Karpas-422 (cell line): ENCODE measurements at regions not wholly inside any gene's neighbourhood (a gene's known extent, or its start where the extent isn't known, plus 50 kb on each side); places are given as distances from the start of the nearest gene placed in this dataset.

Experiments
- DNase-seq: peaks from one replicate; pipeline ENCODE4 v3.0.0-alpha.2; 2015
- H2AFZ ChIP-seq: fragments of 200-600 bp; sonication (generic); 2 replicates; pipeline ENCODE4 v1.6.1; 2014; ENCODE audit warnings: antibody characterized with exemption, low read length, mixed read lengths
- H3K27ac ChIP-seq: fragments of 200-600 bp; sonication (generic); 2 replicates; pipeline ENCODE4 v1.5.1; 2014; ENCODE audit warnings: mild to moderate bottlenecking, low read length, moderate library complexity
- H3K27me3 ChIP-seq: fragments of 200-600 bp; sonication (generic); 2 replicates; pipeline ENCODE4 v1.6.1; 2014; ENCODE audit warnings: low read length, mixed read lengths
- H3K36me3 ChIP-seq: fragments of 200-600 bp; sonication (generic); 2 replicates; pipeline ENCODE4 v1.6.1; 2014; ENCODE audit warnings: low read length, mixed read lengths; ENCODE audit not compliant: insufficient read depth
- H3K4me1 ChIP-seq: fragments of 200-600 bp; sonication (generic); 2 replicates; pipeline ENCODE4 v1.6.1; 2014; ENCODE audit warnings: mild to moderate bottlenecking, low read length, mixed read lengths
- H3K4me2 ChIP-seq: fragments of 200-600 bp; sonication (generic); 2 replicates; pipeline ENCODE4 v1.6.1; 2014; ENCODE audit warnings: low read length, low read depth, mild to moderate bottlenecking; ENCODE audit not compliant: poor library complexity, severe bottlenecking
- H3K4me3 ChIP-seq: fragments of 200-600 bp; sonication (generic); 2 replicates; pipeline ENCODE4 v1.5.1; 2014; ENCODE audit warnings: mild to moderate bottlenecking, antibody characterized with exemption, low read length, mixed read lengths
- H3K79me2 ChIP-seq: fragments of 200-600 bp; sonication (generic); 2 replicates; pipeline ENCODE4 v1.6.1; 2014; ENCODE audit warnings: mild to moderate bottlenecking, low read length, mixed read lengths
- H3K9ac ChIP-seq: fragments of 200-600 bp; sonication (generic); 2 replicates; pipeline ENCODE4 v1.6.0; 2014; ENCODE audit warnings: low read length
- H3K9me2 ChIP-seq: fragments of 200-600 bp; sonication (generic), shearing (Covaris generic); replicated peaks from 2 replicates; pipeline ENCODE4 v1.6.0; 2014; ENCODE audit warnings: mild to moderate bottlenecking, low read length, moderate library complexity; ENCODE audit not compliant: insufficient read depth
- H3K9me3 ChIP-seq: fragments of 300-700, 200-600 bp; sonication (generic); 2 replicates; pipeline ENCODE4 v1.6.1; 2014; ENCODE audit warnings: low read length, mixed read lengths
- H4K20me1 ChIP-seq: fragments of 200-600 bp; sonication (generic); 2 replicates; pipeline ENCODE4 v1.6.1; 2014; ENCODE audit warnings: mild to moderate bottlenecking, antibody characterized with exemption, low read length, low read depth; ENCODE audit not compliant: insufficient read depth

- DNase-seq: no peak
Observed at GRCh38 chr2:189248141-189248540, 68.6 kb upstream of the COL5A2 start.

DNA sequence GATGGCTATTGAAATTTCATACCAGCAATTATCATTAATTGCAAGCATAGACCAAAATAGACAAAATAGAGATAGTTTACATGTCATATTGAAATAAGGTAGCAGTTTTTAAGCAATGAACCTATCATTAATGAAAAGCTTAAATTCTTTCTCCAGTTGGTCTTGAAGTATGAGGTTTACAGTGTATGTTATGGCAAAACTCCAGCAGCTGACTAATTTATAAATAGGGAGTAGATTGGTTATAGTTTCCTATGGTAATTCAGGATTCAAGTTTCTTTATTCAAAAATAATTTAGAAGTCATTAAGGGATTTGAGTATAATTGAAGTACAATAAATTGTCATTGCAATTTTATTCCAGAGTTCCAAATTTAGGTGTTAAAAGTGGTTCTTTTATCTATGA lies 69.6 kb upstream of the COL5A2 start:
- no peak overlapping the region for H3K27ac ChIP-seq
- no peaks in the 10 kb centered on the region for H4K20me1 ChIP-seq
- H3K9me3 ChIP-seq: no peaks in the 10 kb centered on the region
- no peak overlapping the region for H3K9ac ChIP-seq
- no peak overlapping the region for H3K4me2 ChIP-seq
- H2AFZ ChIP-seq: no peak overlapping the region
- H3K27me3 ChIP-seq: no peaks in the 10 kb centered on the region
- no peak overlapping the region for H3K4me3 ChIP-seq
- no peaks in the 10 kb centered on the region for H3K36me3 ChIP-seq
- H3K79me2 ChIP-seq: no peaks in the 10 kb centered on the region
- no peaks in the 10 kb centered on the region for H3K4me1 ChIP-seq
- no peak for DNase-seq
- H3K9me2 ChIP-seq: no peaks in the 10 kb centered on the region

More at GRCh38 chr2:189248141-189248540, 68.6 kb upstream of the COL5A2 start:
- H3K4me3 ChIP-seq: no peak overlapping the region
- H4K20me1 ChIP-seq: no peaks in the 10 kb centered on the region
- no peaks in the 10 kb centered on the region for H3K9me3 ChIP-seq
- H3K79me2 ChIP-seq: no peaks in the 10 kb centered on the region
- H2AFZ ChIP-seq: no peak overlapping the region
- no peak overlapping the region for H3K9ac ChIP-seq
- H3K4me1 ChIP-seq: no peaks in the 10 kb centered on the region
- no peak overlapping the region for H3K27ac ChIP-seq
- H3K27me3 ChIP-seq: no peaks in the 10 kb centered on the region
- H3K36me3 ChIP-seq: no peaks in the 10 kb centered on the region
- H3K9me2 ChIP-seq: no peaks in the 10 kb centered on the region
- no peak overlapping the region for H3K4me2 ChIP-seq

- H2AFZ ChIP-seq: no peak overlapping the region
Observed at GRCh38 chr2:189249901-189250300, 70.3 kb upstream of the COL5A2 start.

DNA sequence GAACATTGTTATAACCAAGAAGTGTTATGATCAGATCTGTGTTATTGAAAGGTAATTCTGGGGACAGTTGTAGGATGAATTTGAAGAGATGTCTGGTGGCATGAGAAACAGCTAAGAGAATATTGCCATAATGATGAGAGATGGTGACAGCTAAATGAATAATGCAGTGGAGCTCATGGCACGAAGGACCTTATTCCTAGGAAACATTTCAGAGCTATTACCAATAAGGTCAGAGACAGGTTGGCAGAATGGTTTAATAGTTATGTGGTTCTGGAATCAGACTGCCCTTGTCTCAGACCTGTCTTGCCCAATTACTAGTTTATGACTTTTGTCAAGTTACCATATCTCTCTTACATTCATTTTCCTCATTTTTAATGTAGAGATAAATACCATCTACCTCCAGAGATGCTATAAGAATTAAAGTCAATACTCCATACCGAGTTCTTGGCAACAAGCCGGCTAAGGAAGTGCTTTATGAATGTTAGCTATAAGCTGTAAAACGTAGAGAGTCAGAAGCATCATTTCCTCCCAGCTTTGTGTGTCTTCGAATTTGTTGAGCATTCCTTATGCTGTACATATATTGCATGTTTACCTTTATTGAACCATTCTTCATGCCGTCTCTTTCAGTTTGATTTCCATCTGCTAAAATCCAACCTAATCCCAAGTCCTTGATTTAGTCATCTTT lies 73.6 kb upstream of the COL5A2 start:
- no peaks in the 10 kb centered on the region for H3K27me3 ChIP-seq
- H3K36me3 ChIP-seq: no peaks in the 10 kb centered on the region

More at GRCh38 chr2:189249901-189250300, 70.3 kb upstream of the COL5A2 start:
- no peaks in the 10 kb centered on the region for H3K4me1 ChIP-seq
- no peaks in the 10 kb centered on the region for H3K9me3 ChIP-seq
- no peak for DNase-seq
- H3K4me2 ChIP-seq: no peak overlapping the region
- H3K9ac ChIP-seq: no peak overlapping the region
- H3K27me3 ChIP-seq: no peaks in the 10 kb centered on the region
- H3K79me2 ChIP-seq: no peaks in the 10 kb centered on the region
- H3K4me3 ChIP-seq: no peak overlapping the region
- H3K9me2 ChIP-seq: no peaks in the 10 kb centered on the region
- no peaks in the 10 kb centered on the region for H4K20me1 ChIP-seq
- H3K27ac ChIP-seq: no peak overlapping the region
- no peaks in the 10 kb centered on the region for H3K36me3 ChIP-seq

DNA sequence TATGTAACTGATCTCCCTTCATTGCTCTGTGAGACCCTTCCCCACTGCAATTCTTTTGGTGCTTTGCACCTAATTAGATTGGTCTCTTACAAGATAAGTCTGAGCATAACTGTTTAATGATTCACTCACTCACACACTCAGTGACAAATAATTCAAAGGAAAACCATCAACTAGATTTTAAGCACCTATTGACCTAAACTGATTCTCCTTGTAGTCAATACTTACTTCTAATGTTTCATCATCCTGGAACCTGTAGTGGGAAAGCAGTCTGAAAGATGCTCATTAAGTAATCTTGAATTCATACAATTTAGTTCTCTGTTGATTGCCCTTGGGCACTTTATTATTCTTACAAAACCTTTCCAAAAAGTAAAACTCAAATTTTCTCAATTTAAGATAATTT lies 74.3 kb upstream of the COL5A2 start:
- DNase-seq: no peak
- Histone ChIP-seq H3K27ac (no peak overlapping the region), H3K4me1 (no peaks in the 10 kb centered on the region), H3K36me3 (no peaks in the 10 kb centered on the region), H3K27me3 (no peaks in the 10 kb centered on the region), H3K79me2 (no peaks in the 10 kb centered on the region), H3K4me2 (no peak overlapping the region), H2AFZ (no peak overlapping the region), H3K4me3 (no peak overlapping the region), H4K20me1 (no peaks in the 10 kb centered on the region), H3K9ac (no peak overlapping the region), H3K9me2 (no peaks in the 10 kb centered on the region), H3K9me3 (no peaks in the 10 kb centered on the region)

More for the DNA sequence above, 73.6 kb upstream of the COL5A2 start:
- Histone ChIP-seq H3K27ac (no peak overlapping the region), H3K9me3 (no peaks in the 10 kb centered on the region), H3K4me2 (no peak overlapping the region), H2AFZ (no peak overlapping the region), H4K20me1 (no peaks in the 10 kb centered on the region), H3K79me2 (no peaks in the 10 kb centered on the region), H3K9ac (no peak overlapping the region), H3K4me1 (no peaks in the 10 kb centered on the region), H3K9me2 (no peaks in the 10 kb centered on the region), H3K4me3 (no peak overlapping the region)
- DNase-seq: no peak

DNA sequence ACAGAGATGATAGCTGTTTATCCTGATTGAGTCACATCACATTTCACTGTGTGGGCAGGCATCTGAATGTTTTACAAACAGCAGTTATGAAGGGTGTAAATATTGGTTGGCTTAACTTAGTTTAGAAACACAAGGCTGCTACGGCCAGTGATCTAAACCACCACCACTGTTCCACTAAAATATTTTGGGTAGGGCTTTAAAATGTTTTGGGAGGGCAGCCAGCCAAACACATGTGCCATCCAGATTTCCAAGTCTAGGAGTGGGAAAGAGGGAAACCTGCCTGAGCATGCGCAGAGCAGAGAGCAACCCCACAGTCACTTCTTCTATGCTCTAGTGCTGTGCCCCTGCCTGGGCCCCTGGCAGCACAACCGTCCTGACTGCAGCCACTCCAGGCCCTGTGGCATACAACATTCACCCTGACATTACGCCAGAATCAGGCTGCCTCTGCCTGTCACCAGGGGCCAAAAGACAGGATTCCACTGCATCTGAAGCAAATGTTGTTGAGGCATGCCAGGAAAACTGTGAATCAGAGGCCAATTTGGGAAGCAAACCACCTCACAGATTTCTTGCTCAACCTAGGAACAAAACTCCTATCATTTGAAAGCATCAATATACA lies 74.8 kb upstream of the COL5A2 start:
- Histone ChIP-seq H2AFZ (no peak overlapping the region), H3K27ac (no peak overlapping the region), H3K9me2 (no peaks in the 10 kb centered on the region), H3K4me3 (no peak overlapping the region), H3K27me3 (no peaks in the 10 kb centered on the region), H3K36me3 (no peaks in the 10 kb centered on the region), H3K4me2 (no peak overlapping the region), H3K9me3 (no peaks in the 10 kb centered on the region), H4K20me1 (no peaks in the 10 kb centered on the region), H3K4me1 (no peaks in the 10 kb centered on the region), H3K9ac (no peak overlapping the region), H3K79me2 (no peaks in the 10 kb centered on the region)
- DNase-seq: no peak

- H3K27me3 ChIP-seq: no peaks in the 10 kb centered on the region
- no peaks in the 10 kb centered on the region for H3K36me3 ChIP-seq
- DNase-seq: no peak
- H3K9ac ChIP-seq: no peak overlapping the region
- H3K27ac ChIP-seq: no peak overlapping the region
- no peaks in the 10 kb centered on the region for H3K9me2 ChIP-seq
- no peaks in the 10 kb centered on the region for H3K9me3 ChIP-seq
- H3K4me2 ChIP-seq: no peak overlapping the region
- no peaks in the 10 kb centered on the region for H3K4me1 ChIP-seq
- no peaks in the 10 kb centered on the region for H4K20me1 ChIP-seq
- H3K4me3 ChIP-seq: no peak overlapping the region
- no peaks in the 10 kb centered on the region for H3K79me2 ChIP-seq
- H2AFZ ChIP-seq: no peak overlapping the region
Observed at GRCh38 chr2:189255711-189256110, 76.2 kb upstream of the COL5A2 start.

GRCh38 chr2:189258616-189259365 lies 79.2 kb upstream of the COL5A2 start:
- Histone ChIP-seq H2AFZ (no peak overlapping the region), H3K4me3 (no peak overlapping the region), H3K27me3 (no peaks in the 10 kb centered on the region)

More at GRCh38 chr2:189258616-189259365, 79.2 kb upstream of the COL5A2 start:
- no peak for DNase-seq
- Histone ChIP-seq H4K20me1 (no peaks in the 10 kb centered on the region), H3K79me2 (no peaks in the 10 kb centered on the region), H3K36me3 (no peaks in the 10 kb centered on the region), H3K4me1 (no peaks in the 10 kb centered on the region), H3K9me2 (no peaks in the 10 kb centered on the region), H3K27ac (no peak overlapping the region), H3K9me3 (no peaks in the 10 kb centered on the region), H3K4me2 (no peak overlapping the region), H3K9ac (no peak overlapping the region)
